Hepatocyte (in vitro differentiated cells): ENCODE measurements at regions not wholly inside any gene's neighbourhood (a gene's known extent, or its start where the extent isn't known, plus 50 kb on each side); places are given as distances from the start of the nearest gene placed in this dataset.

Source experiments
- EZH2 ChIP-seq: fragments of 200-600 bp; sonication (generic); IDR thresholded peaks from 2 replicates; pipeline ENCODE4 v1.6.1; 2016; ENCODE audit warnings: antibody characterized with exemption, mild to moderate bottlenecking, borderline replicate concordance
- TF ChIP-seq, protein P1 (sequence below): fragments of 200-600 bp; sonication (generic); IDR thresholded peaks from 2 replicates; pipeline ENCODE4 v1.5.1; 2016; ENCODE audit warnings: antibody characterized with exemption, mild to moderate bottlenecking; ENCODE audit not compliant: poor library complexity

GRCh38 chr1:81558291-81559076 is 242.2 kb upstream of the ADGRL2 start:
- TF ChIP-seq, protein P1, sequence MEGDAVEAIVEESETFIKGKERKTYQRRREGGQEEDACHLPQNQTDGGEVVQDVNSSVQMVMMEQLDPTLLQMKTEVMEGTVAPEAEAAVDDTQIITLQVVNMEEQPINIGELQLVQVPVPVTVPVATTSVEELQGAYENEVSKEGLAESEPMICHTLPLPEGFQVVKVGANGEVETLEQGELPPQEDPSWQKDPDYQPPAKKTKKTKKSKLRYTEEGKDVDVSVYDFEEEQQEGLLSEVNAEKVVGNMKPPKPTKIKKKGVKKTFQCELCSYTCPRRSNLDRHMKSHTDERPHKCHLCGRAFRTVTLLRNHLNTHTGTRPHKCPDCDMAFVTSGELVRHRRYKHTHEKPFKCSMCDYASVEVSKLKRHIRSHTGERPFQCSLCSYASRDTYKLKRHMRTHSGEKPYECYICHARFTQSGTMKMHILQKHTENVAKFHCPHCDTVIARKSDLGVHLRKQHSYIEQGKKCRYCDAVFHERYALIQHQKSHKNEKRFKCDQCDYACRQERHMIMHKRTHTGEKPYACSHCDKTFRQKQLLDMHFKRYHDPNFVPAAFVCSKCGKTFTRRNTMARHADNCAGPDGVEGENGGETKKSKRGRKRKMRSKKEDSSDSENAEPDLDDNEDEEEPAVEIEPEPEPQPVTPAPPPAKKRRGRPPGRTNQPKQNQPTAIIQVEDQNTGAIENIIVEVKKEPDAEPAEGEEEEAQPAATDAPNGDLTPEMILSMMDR: no peak
- TF ChIP-seq EZH2: no peak
